Smooth muscle cell (in vitro differentiated cells): ENCODE measurements at regions not wholly inside any gene's neighbourhood (a gene's known extent, or its start where the extent isn't known, plus 50 kb on each side); places are given as distances from the start of the nearest gene placed in this dataset.
A peak's percentile ranks its signal among the peaks of the same experiment; 100 is the strongest.

ENCODE experiments used
- DNase-seq: peaks from one replicate; lab custom pipeline; 2025; ENCODE audit not compliant: unreplicated experiment; lab: John Stamatoyannopoulos, UW
- H2AFZ ChIP-seq: fragments of 200-600 bp; sonication (generic); 2 replicates; pipeline ENCODE4 v1.6.0; 2016; ENCODE audit warnings: antibody characterized with exemption, low read depth, mild to moderate bottlenecking
- H3F3A ChIP-seq: fragments of 200-600 bp; sonication (generic); 2 replicates; pipeline ENCODE4 v1.6.0; 2017; ENCODE audit warnings: antibody characterized with exemption, low read depth
- H3K27ac ChIP-seq: fragments of 200-600 bp; sonication (generic); 2 replicates; pipeline ENCODE4 v1.5.1; 2016; ENCODE audit warnings: low read depth, mild to moderate bottlenecking
- H3K27me3 ChIP-seq: fragments of 200-600 bp; sonication (generic); 2 replicates; pipeline ENCODE4 v1.6.1; 2016; ENCODE audit warnings: low read depth, mild to moderate bottlenecking
- H3K36me3 ChIP-seq: fragments of 200-600 bp; sonication (generic); 2 replicates; pipeline ENCODE4 v1.5.1; 2016; ENCODE audit warnings: low read depth
- H3K4me1 ChIP-seq: fragments of 200-600 bp; sonication (generic); 2 replicates; pipeline ENCODE4 v1.5.1; 2016; ENCODE audit warnings: low read depth
- H3K4me2 ChIP-seq: fragments of 200-600 bp; sonication (generic); 2 replicates; pipeline ENCODE4 v1.6.0; 2016; ENCODE audit warnings: mild to moderate bottlenecking
- H3K4me3 ChIP-seq: fragments of 200-600 bp; sonication (generic); 2 replicates; pipeline ENCODE4 v1.5.1; 2016; ENCODE audit warnings: mild to moderate bottlenecking
- H3K79me2 ChIP-seq: fragments of 200-600 bp; sonication (generic); 2 replicates; pipeline ENCODE4 v1.6.0; 2016; ENCODE audit warnings: low read depth, mild to moderate bottlenecking
- H3K9ac ChIP-seq: fragments of 200-600 bp; sonication (generic); 2 replicates; pipeline ENCODE4 v1.6.0; 2016; ENCODE audit warnings: low read depth
- H3K9me3 ChIP-seq: fragments of 200-600 bp; sonication (generic); replicated peaks from 2 replicates; pipeline ENCODE4 v1.5.1; 2016; ENCODE audit warnings: low read depth
- H4K20me1 ChIP-seq: fragments of 200-600 bp; sonication (generic); 2 replicates; pipeline ENCODE4 v1.6.0; 2016; ENCODE audit warnings: low read depth
- WGBS: methylation state at CpG from one replicate; pipeline ENCODE4 v1.1.7; 2016; ENCODE audit warnings: low lambda C conversion rate; 5-methylcytosine and 5-hydroxymethylcytosine counted together
- TF ChIP-seq, protein P1 (sequence below): fragments of 200-600 bp; sonication (generic); IDR thresholded peaks from 2 replicates; pipeline ENCODE4 v1.5.1; 2017; ENCODE audit warnings: borderline replicate concordance, mild to moderate bottlenecking, antibody characterized with exemption; ENCODE audit not compliant: insufficient read depth, poor library complexity, severe bottlenecking

GRCh38 chr4:159433337-159433736 lies 330.5 kb downstream of the RAPGEF2 start:
- Histone ChIP-seq H3K4me1 (no peaks in the 10 kb centered on the region), H3K4me3 (no peak overlapping the region), H3K27ac (no peak overlapping the region), H3K4me2 (no peak overlapping the region), H3K27me3 (no peaks in the 10 kb centered on the region), H4K20me1 (no peaks in the 10 kb centered on the region), H3K79me2 (no peaks in the 10 kb centered on the region), H3F3A (no peaks in the 10 kb centered on the region), H3K9me3 (no peaks in the 10 kb centered on the region), H2AFZ (no peak overlapping the region), H3K36me3 (no peaks in the 10 kb centered on the region), H3K9ac (no peak overlapping the region)
- WGBS: 97% methylated on average over 3 of the region's 3 CpGs
- DNase-seq: no peak
- TF ChIP-seq, protein P1, sequence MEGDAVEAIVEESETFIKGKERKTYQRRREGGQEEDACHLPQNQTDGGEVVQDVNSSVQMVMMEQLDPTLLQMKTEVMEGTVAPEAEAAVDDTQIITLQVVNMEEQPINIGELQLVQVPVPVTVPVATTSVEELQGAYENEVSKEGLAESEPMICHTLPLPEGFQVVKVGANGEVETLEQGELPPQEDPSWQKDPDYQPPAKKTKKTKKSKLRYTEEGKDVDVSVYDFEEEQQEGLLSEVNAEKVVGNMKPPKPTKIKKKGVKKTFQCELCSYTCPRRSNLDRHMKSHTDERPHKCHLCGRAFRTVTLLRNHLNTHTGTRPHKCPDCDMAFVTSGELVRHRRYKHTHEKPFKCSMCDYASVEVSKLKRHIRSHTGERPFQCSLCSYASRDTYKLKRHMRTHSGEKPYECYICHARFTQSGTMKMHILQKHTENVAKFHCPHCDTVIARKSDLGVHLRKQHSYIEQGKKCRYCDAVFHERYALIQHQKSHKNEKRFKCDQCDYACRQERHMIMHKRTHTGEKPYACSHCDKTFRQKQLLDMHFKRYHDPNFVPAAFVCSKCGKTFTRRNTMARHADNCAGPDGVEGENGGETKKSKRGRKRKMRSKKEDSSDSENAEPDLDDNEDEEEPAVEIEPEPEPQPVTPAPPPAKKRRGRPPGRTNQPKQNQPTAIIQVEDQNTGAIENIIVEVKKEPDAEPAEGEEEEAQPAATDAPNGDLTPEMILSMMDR: no peak

GRCh38 chr4:159434114-159434870 lies 331.4 kb downstream of the RAPGEF2 start:
- TF ChIP-seq, protein P1: no peak
- Histone ChIP-seq H3K4me2 (no peak overlapping the region), H3K4me1 (no peaks in the 10 kb centered on the region), H3F3A (no peaks in the 10 kb centered on the region), H3K27me3 (no peaks in the 10 kb centered on the region), H3K27ac (no peak overlapping the region), H3K4me3 (no peak overlapping the region), H3K79me2 (no peaks in the 10 kb centered on the region), H3K36me3 (no peaks in the 10 kb centered on the region), H3K9me3 (no peaks in the 10 kb centered on the region), H2AFZ (peak overlapping the region; percentile 39), H4K20me1 (no peaks in the 10 kb centered on the region), H3K9ac (no peak overlapping the region)
- 61% methylated on average over 4 of the region's 4 CpGs for WGBS
- DNase-seq: no peak

DNA sequence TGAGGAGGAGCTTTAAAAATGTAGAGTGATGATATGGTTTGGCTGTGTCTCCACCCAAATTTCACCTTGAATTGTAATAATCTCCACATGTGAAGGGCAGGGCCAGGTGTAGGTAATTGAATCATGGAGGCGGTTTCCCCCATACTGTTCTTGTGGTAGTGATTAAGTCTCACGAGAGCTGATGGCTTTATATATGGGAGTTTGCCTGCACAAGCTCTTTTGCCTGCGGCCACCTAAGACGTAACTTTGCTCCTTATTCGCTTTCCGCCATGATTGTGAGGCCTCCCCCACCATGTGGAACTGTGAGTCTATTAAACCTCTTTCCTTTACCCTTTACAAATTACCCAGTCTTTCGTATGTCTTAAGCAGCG lies 332.0 kb downstream of the RAPGEF2 start:
- WGBS: 89% methylated on average over 8 of the region's 8 CpGs
- Histone ChIP-seq H3K4me1 (no peaks in the 10 kb centered on the region), H2AFZ (peak overlapping the region; percentile 39), H3K27ac (no peak overlapping the region), H3K79me2 (no peaks in the 10 kb centered on the region), H3K27me3 (no peaks in the 10 kb centered on the region), H3K9ac (no peak overlapping the region), H3K4me3 (no peak overlapping the region), H3F3A (no peaks in the 10 kb centered on the region), H3K9me3 (no peaks in the 10 kb centered on the region), H3K36me3 (no peaks in the 10 kb centered on the region), H4K20me1 (no peaks in the 10 kb centered on the region), H3K4me2 (no peak overlapping the region)
- TF ChIP-seq, protein P1: no peak
- no peak for DNase-seq

- TF ChIP-seq, protein P1: no peak
- Histone ChIP-seq H3K27me3 (no peaks in the 10 kb centered on the region), H2AFZ (no peak overlapping the region), H3K4me3 (no peak overlapping the region), H3F3A (no peaks in the 10 kb centered on the region), H4K20me1 (no peaks in the 10 kb centered on the region), H3K4me2 (no peak overlapping the region), H3K4me1 (no peaks in the 10 kb centered on the region), H3K27ac (no peak overlapping the region), H3K36me3 (no peaks in the 10 kb centered on the region), H3K9ac (no peak overlapping the region), H3K9me3 (no peaks in the 10 kb centered on the region), H3K79me2 (no peaks in the 10 kb centered on the region)
- WGBS: 90% methylated on average over 3 of the region's 3 CpGs
- no peak for DNase-seq
These were observed 332.7 kb downstream of the RAPGEF2 start for GRCh38 chr4:159435561-159436023.
